KMS-11 (cell line): ENCODE measurements at regions not wholly inside any gene's neighbourhood (a gene's known extent, or its start where the extent isn't known, plus 50 kb on each side); places are given as distances from the start of the nearest gene placed in this dataset.

Source experiments
- H2AFZ ChIP-seq: fragments of 200-600 bp; sonication (generic); 2 replicates; pipeline ENCODE4 v1.6.1; 2016; ENCODE audit warnings: antibody characterized with exemption, mixed run types, low read depth
- H3K27ac ChIP-seq: fragments of 200-600 bp; sonication (generic); 2 replicates; pipeline ENCODE4 v1.6.1; 2016; ENCODE audit warnings: mild to moderate bottlenecking, mixed run types
- H3K27me3 ChIP-seq: fragments of 200-600 bp; sonication (generic); 2 replicates; pipeline ENCODE4 v1.6.1; 2017; ENCODE audit warnings: mild to moderate bottlenecking, low read depth, mixed run types, moderate library complexity; ENCODE audit not compliant: insufficient read depth
- H3K36me3 ChIP-seq: fragments of 200-600 bp; sonication (generic); 2 replicates; pipeline ENCODE4 v1.6.1; 2017; ENCODE audit warnings: mild to moderate bottlenecking, mixed run types; ENCODE audit not compliant: insufficient read depth
- H3K4me1 ChIP-seq: fragments of 200-600 bp; sonication (generic); 2 replicates; pipeline ENCODE4 v1.6.1; 2016; ENCODE audit warnings: mild to moderate bottlenecking, low read depth, mixed run types; ENCODE audit not compliant: poor library complexity, severe bottlenecking
- H3K4me2 ChIP-seq: fragments of 200-600 bp; sonication (generic); 2 replicates; pipeline ENCODE4 v1.7.0; 2016; ENCODE audit warnings: mild to moderate bottlenecking, mixed run types
- H3K4me3 ChIP-seq: fragments of 200-600 bp; sonication (generic); IDR thresholded peaks from 2 replicates; pipeline ENCODE4 v1.6.1; 2017; ENCODE audit warnings: low read depth, low read length, mixed read lengths; ENCODE audit not compliant: insufficient read depth
- H3K79me2 ChIP-seq: fragments of 200-600 bp; sonication (generic); 2 replicates; pipeline ENCODE4 v1.6.1; 2016; ENCODE audit warnings: low read depth, mixed run types; ENCODE audit not compliant: insufficient read depth
- H3K9ac ChIP-seq: fragments of 200-600 bp; sonication (generic); 2 replicates; pipeline ENCODE4 v1.6.1; 2016; ENCODE audit warnings: mild to moderate bottlenecking, mixed run types
- H4K20me1 ChIP-seq: fragments of 200-600 bp; sonication (generic); 2 replicates; pipeline ENCODE4 v1.6.1; 2016; ENCODE audit warnings: mild to moderate bottlenecking, mixed run types; ENCODE audit not compliant: insufficient read depth
- TF ChIP-seq, protein P1 (sequence below): fragments of 200-600 bp; sonication (generic); conservative IDR thresholded peaks from 2 replicates; pipeline ENCODE4 v1.6.1; 2017; ENCODE audit warnings: low read depth, mild to moderate bottlenecking, antibody characterized with exemption, low read length, moderate library complexity, mixed read lengths

DNA sequence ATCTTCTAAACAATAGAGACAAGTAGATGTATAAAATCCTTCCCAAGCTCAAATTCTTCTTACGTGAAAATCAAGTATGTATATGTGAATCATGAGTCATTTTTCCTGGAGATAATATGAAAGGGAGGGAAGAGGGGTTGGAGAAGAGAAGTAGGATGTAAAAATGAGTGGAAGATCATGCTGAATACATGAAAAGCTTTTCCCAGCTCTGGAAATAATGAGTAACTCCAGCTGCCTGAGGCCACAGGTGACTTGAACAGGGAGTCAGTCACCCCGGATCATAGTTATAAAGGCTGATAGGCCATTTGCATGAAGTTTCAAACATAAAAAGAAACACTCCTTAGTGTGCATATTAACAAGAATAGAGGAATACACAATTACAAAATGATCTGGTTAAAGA, 486.7 kb downstream of the EFNA5 start:
- Histone ChIP-seq H2AFZ (no peak overlapping the region), H3K4me1 (no peaks in the 10 kb centered on the region), H3K36me3 (no peaks in the 10 kb centered on the region), H4K20me1 (no peaks in the 10 kb centered on the region), H3K9ac (no peak overlapping the region), H3K4me2 (no peak overlapping the region), H3K79me2 (no peaks in the 10 kb centered on the region), H3K27me3 (no peaks in the 10 kb centered on the region), H3K27ac (no peak overlapping the region), H3K4me3 (no peak overlapping the region)
- TF ChIP-seq, protein P1, sequence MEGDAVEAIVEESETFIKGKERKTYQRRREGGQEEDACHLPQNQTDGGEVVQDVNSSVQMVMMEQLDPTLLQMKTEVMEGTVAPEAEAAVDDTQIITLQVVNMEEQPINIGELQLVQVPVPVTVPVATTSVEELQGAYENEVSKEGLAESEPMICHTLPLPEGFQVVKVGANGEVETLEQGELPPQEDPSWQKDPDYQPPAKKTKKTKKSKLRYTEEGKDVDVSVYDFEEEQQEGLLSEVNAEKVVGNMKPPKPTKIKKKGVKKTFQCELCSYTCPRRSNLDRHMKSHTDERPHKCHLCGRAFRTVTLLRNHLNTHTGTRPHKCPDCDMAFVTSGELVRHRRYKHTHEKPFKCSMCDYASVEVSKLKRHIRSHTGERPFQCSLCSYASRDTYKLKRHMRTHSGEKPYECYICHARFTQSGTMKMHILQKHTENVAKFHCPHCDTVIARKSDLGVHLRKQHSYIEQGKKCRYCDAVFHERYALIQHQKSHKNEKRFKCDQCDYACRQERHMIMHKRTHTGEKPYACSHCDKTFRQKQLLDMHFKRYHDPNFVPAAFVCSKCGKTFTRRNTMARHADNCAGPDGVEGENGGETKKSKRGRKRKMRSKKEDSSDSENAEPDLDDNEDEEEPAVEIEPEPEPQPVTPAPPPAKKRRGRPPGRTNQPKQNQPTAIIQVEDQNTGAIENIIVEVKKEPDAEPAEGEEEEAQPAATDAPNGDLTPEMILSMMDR: no peak

DNA sequence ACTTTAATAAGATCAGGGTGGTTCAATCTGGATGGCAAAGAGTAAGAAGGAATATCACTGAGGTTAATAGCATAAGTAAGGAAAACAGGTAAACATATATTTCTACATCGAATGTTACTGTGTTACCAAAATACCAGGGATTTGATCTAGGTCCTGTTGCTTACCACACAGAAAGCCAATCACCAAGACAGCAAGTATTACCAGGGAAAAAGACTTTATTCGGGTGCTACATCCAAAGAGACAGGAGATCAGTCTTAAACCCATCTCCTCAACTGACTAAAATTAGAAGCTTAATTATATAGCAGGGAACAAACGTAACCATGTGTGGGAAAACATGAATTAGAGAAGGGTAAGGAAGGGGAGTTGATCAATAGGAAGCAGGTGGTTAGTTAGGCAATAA, 500.1 kb downstream of the EFNA5 start:
- H3K9ac ChIP-seq: no peak overlapping the region
- TF ChIP-seq, protein P1: no peak
- no peak overlapping the region for H2AFZ ChIP-seq
- H3K4me1 ChIP-seq: no peaks in the 10 kb centered on the region
- H3K4me2 ChIP-seq: no peak overlapping the region
- H3K27ac ChIP-seq: no peak overlapping the region
- H3K36me3 ChIP-seq: no peaks in the 10 kb centered on the region
- no peaks in the 10 kb centered on the region for H3K27me3 ChIP-seq
- no peaks in the 10 kb centered on the region for H3K79me2 ChIP-seq
- H4K20me1 ChIP-seq: no peaks in the 10 kb centered on the region
- H3K4me3 ChIP-seq: no peak overlapping the region

DNA sequence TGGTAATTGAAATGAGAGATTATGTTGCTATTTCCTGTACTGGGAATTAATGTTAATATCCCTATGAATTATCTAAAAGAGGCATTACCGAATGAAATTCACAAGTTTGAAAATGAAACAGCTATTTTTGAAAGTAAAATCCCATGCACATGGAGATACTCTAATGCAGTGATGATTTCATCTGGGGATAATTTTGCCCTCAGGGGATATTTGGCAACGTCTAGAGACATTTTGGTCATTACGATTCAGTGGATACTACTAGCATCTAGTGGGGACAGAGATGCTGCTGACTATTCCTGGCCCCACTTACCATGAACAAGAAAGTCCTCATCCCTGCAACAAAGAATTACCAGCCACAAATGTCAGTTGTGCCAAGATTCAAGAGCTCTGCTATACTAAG, 500.9 kb downstream of the EFNA5 start:
- no peak overlapping the region for H3K27ac ChIP-seq
- no peaks in the 10 kb centered on the region for H4K20me1 ChIP-seq
- TF ChIP-seq, protein P1: no peak
- no peaks in the 10 kb centered on the region for H3K4me1 ChIP-seq
- no peaks in the 10 kb centered on the region for H3K27me3 ChIP-seq
- no peak overlapping the region for H3K9ac ChIP-seq
- no peak overlapping the region for H3K4me2 ChIP-seq
- no peaks in the 10 kb centered on the region for H3K36me3 ChIP-seq
- no peaks in the 10 kb centered on the region for H3K79me2 ChIP-seq
- no peak overlapping the region for H2AFZ ChIP-seq
- H3K4me3 ChIP-seq: no peak overlapping the region

DNA sequence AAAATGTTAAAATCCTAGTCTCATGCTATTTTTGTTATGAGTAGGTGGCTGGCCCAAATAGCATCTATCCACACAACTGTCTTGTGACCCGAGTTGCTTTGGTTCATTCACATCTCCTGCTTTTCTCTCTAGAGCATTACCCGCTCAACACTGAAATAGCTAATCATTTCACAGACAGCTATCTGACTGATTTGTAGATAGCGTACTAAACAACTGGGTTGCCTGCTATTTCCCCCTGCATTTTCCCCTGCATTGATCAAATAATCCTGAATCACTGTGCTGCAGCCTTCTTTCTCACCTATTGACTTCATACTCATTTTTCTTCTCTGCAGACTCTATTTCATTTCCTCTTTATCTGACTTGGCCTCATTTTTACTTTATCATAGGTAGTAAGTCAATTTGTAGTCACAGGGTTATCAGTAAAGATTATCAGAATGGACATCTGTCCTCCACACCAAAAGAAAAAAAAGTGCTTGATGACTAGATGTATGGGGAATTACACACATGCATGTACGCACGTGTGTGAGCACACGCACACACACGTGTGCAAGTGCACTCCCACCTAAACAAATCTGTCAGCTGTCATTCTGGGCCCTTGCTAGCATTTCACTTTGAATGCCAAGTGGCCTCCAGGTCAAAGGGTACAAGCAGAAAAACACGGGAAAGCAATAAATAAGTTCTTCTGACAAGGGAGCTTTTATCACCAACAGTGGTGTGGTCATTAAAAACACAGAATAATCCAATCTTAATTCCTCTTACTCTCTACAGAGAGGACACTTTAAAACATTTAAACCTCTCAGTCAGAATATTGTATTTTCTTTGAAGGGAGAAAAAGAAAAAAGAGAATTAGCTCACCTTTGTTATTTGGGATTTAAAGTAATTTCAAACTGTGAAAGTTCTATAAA, 501.6 kb downstream of the EFNA5 start:
- TF ChIP-seq, protein P1: no peak
- Histone ChIP-seq H3K27ac (no peak overlapping the region), H4K20me1 (no peaks in the 10 kb centered on the region), H3K4me2 (no peak overlapping the region), H3K9ac (no peak overlapping the region), H3K4me1 (no peaks in the 10 kb centered on the region), H3K4me3 (no peak overlapping the region), H3K27me3 (no peaks in the 10 kb centered on the region), H2AFZ (no peak overlapping the region), H3K79me2 (no peaks in the 10 kb centered on the region), H3K36me3 (no peaks in the 10 kb centered on the region)
